GM12892 (cell line): ENCODE measurements at regions not wholly inside any gene's neighbourhood (a gene's known extent, or its start where the extent isn't known, plus 50 kb on each side); places are given as distances from the start of the nearest gene placed in this dataset.

ENCODE experiments used
- POLR2AphosphoS5 ChIP-seq: IDR thresholded peaks from 2 replicates; pipeline ENCODE4 v1.6.1; 2011; ENCODE audit warnings: low read depth, low read length, control low read depth
- TAF1 ChIP-seq: IDR thresholded peaks from 2 replicates; pipeline ENCODE4 v1.6.1; 2011; ENCODE audit warnings: low read depth, mild to moderate bottlenecking, control low read depth, low read length, borderline replicate concordance

DNA sequence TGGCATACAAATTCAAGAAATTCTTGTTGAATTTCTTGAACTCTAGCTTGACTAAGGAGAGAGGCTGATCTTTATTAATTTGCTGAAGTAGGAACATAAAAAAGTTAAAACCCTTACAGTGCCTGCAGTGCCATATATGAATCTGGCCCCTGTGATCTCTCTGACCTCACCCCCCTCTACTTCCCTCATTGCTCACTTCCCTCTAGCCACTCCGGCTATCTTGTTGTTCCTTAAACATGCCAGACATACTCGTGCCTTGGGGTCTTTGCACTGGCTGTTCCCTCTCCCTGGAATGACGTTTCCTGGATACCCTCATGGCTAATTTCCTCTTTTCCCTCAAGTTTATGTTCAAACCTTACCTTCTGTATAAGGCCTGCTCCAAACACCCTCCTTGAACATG lies 246.3 kb upstream of the SIX2 start:
- TF ChIP-seq POLR2AphosphoS5 (no peak), TAF1 (no peak)
